HG02943 (cell line): ENCODE measurements at regions not wholly inside any gene's neighbourhood (a gene's known extent, or its start where the extent isn't known, plus 50 kb on each side); places are given as distances from the start of the nearest gene placed in this dataset.
"Not testable (repeated sequence)": the region's sequence is repeated elsewhere in the genome, so short reads cannot be mapped to it uniquely, and the experiment has no call there.

Source experiments
- ATAC-seq: cut with Tn5 transposase; IDR thresholded peaks from one replicate; pipeline ENCODE4 v1.9.1; 2021; ENCODE audit warnings: mild to moderate bottlenecking, low read depth, moderate library complexity; ENCODE audit not compliant: unreplicated experiment

DNA sequence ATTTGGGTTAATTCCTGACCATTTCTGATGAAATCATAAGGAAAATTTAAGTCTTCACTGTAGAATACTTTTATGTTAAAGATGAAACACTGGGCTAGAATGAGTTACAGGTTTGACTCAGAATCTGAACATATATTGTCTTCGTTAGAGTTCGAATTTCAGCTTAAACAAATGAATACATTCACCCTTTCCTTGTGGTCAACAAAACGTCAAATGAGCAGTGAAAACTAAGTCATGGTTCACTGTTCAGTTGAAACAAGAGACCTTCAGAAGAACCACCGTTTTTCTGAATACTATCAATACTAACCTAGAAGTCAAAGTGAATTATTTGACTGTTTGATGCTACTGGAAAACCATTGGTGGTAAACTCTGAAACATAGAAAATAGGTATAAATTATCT lies 235.2 kb upstream of the ZWINT start:
- no peak for ATAC-seq

DNA sequence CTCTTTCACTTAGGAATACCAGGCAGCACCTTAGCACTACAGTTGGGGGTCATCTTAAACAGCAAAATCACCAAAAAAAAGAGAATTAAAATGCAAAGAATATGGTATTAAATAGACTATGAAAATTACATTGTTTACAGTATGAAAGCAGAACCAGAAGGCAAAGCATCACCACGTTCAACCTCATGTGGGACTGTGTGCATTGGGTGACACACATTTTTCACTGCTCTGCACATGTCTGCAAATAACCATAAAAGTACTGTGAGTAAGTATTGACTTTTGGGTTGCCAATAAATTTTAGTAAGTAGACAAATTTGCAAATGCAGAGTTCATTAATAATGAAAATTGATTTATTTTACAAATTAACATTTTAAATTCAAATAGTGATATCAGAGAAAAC lies 232.1 kb upstream of the ZWINT start:
- no peak for ATAC-seq

DNA sequence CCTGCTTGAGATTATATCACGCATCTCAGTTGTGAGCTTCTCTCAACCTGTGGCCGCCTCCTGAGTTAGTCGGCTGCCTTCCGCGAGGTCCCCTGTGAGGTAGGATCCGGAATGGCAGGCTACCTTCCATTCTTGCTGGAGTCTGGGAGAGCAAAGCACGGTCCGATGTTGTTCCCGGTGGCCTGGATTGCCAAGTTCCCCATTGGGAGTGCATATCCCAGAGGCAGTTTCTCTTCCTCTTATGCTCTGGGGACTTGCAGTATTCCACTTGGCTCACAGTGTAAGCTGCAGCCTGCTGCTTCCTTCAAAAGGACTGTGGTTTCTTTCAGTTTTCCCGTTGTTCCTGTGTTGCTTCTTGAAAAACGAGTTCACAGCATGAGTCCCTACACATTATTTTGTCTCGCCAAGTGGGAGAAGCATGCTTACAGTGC lies 225.4 kb upstream of the ZWINT start:
- ATAC-seq, result no peak

- ATAC-seq, result no peak
These were observed 224.6 kb upstream of the ZWINT start for GRCh38 chr10:56585447-56586171.

DNA sequence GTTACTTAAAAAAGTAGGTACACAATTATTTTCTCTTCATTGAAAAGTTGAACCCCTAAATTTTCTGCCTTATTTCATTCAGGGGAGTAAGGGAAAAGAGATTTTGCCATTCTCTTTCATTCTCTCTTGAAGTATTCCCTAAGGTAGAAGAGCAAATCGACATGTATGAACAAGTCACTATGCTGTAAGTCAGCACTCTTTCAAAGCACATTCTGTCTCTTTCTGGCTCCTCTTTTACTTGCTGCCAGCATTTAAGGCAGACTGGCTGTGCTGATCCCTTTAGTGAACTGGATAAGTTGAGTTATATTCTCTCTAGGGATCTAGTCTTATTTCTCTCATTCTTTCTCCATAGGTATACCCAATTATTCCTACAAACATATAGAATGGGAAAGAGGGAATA lies 222.3 kb upstream of the ZWINT start:
- no peak for ATAC-seq

GRCh38 chr10:56567580-56567979 lies 206.5 kb upstream of the ZWINT start:
- no peak for ATAC-seq

DNA sequence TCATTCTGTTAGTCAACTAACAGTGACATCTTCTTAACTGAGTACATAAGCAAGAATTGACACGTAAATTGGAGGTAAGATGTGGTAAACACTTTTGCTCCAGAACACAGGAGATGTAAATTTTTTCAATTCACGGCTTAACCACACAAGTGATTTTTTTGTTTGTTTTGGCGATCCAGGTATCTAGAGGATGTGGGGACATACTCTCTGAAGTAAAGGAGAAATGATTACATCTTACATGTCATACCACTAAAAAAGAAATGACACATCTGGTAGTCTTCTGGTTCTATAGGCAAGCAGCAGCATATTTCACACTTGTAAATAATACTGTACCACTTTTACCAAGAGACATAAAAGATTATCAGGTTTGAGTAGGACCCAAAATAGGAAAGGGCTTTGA lies 200.3 kb upstream of the ZWINT start:
- ATAC-seq, result no peak

DNA sequence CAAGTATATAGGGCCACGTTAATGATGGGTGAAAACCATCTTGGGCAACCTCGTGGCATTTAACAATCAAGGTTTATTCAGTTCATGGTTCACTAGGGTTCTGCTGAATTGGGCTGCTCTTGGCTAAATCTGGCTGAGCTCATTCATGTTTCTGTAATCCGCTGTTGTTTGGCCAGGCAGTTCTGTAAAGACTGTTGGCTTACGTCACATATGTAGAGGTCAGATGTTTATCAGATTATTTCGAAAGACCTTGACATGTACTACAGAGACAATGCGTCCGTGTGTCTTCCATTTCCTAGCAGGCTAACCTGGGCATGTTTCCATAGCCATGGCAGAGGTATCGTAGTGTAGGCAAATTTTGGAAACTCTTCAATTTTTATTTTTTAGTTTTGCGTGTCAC lies 190.0 kb upstream of the ZWINT start:
- no peak for ATAC-seq

GRCh38 chr10:56547163-56547562 lies 186.1 kb upstream of the ZWINT start:
- no peak for ATAC-seq

DNA sequence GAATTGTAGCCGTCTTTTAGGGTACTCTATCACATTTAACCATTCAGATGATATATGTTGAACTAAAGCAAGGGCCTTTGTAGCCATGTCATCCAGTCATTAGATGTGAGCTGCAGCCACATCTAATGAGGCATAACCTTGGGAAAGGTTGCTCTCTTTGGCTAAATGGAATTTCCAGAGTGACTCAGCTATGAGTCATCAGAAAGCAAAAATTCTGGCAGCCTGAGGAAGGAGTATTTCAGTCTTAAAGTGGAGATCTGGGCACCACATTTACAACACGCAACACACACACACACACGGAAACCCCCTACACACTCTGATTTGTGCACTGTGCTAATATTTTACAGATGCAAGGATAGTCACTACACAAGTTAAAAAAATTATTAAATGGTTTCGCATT lies 176.9 kb upstream of the ZWINT start:
- ATAC-seq, result no peak

- ATAC-seq, result no peak
These were observed 161.1 kb upstream of the ZWINT start for GRCh38 chr10:56522166-56522565.

DNA sequence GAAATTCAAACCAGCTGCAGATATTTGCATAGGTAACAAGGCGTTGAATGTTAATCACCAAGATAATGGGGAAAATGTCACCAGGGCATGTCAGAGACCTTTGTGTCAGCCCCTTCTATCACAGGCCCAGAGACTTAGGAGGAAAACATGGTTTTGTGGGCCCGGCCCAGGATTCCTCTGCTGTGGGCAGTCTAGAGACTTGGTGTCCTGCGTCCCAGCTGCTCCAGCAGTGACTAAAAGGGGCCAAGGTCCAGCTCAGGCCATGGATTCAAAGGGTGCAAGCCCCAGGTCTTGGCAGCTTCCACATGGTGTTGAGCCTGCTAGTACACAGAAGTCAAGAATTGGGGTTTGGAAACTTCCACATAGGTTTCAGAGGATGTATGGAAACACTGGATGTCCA lies 147.5 kb upstream of the ZWINT start:
- no peak for ATAC-seq

DNA sequence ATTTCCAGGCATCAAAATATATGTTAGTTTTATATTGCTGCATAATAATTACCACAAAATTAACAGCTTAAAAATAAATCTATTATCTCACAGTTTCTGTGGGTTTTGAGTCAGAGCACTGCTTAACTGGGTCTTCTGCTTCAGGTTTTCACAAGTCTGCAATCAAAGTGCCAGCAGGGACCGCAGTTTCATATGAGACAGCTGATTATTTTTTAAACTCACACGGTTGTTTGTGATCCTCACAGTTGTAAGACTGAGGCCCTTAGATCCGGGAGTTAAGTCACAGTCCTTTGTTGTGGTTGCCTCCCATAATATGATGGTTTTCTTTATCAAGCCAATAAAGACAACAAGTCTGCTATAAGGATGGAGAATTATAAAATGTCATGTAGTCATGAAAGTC lies 146.0 kb upstream of the ZWINT start:
- no peak for ATAC-seq

DNA sequence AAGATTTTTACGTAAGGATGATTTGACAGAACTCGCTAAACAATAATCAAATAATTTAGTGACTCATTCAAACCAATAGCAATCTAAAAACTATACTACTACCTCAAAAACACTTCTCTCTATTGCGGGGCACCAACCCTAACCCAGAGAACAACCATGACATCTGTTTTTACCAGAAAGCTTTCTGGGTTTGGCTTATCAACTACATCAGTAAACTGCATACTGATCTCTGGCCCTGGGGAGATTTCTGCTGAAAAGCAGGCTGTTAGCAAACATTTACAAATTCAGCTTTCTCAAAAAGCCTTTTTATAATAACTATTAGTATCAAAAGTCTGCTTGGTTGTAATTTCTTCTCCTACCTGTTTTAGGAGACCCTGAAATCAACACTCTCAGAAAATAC lies 144.5 kb upstream of the ZWINT start:
- ATAC-seq, result no peak

- no peak for ATAC-seq
These were observed 135.1 kb upstream of the ZWINT start for GRCh38 chr10:56496186-56496486.

GRCh38 chr10:56487746-56488145 lies 126.7 kb upstream of the ZWINT start:
- no peak for ATAC-seq

- no peak for ATAC-seq
These were observed 120.5 kb upstream of the ZWINT start for GRCh38 chr10:56481521-56482091.

GRCh38 chr10:56472978-56473377 lies 111.9 kb upstream of the ZWINT start:
- no peak for ATAC-seq

DNA sequence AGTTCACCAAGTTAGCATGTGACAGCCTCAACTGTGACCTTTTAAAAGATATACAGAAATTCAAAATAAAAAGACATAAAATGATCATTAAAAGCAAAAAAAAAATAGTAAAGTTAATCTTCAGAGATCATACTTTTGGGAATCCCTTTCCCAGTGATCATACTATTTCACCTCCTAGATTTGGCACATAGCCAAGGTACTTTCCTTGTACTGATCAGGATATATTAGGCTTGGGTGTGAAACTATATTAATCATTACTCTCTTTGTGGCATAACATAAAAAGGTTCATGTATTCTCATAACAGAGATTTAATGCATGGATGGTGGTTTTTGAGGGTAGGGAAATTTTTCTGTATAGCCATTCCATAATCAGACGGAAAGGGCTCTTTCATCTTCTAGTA lies 109.6 kb upstream of the ZWINT start:
- ATAC-seq, result no peak

GRCh38 chr10:56469482-56469881 lies 108.4 kb upstream of the ZWINT start:
- no peak for ATAC-seq

- no peak for ATAC-seq
These were observed 104.9 kb upstream of the ZWINT start for GRCh38 chr10:56466005-56466404.

GRCh38 chr10:56449770-56450169 lies 88.7 kb upstream of the ZWINT start:
- no peak for ATAC-seq

- not testable (repeated sequence) for ATAC-seq
These were observed 86.6 kb upstream of the ZWINT start for GRCh38 chr10:56447613-56448012.
